Fibroblast of lung (primary cell): ENCODE measurements at regions not wholly inside any gene's neighbourhood (a gene's known extent, or its start where the extent isn't known, plus 50 kb on each side); places are given as distances from the start of the nearest gene placed in this dataset.

Source experiments
- CTCF ChIP-seq, 2 donors: IDR thresholded peaks in 1 of 2; conservative IDR thresholded peaks in 1 of 2; 1 replicate in 1 of 2; 2 replicates in 1 of 2; pipeline ENCODE4 v1.5.1; 2011 to 2012; ENCODE audit warnings: low read length in 2 of 2, control low read depth in 1 of 2, inconsistent platforms in 1 of 2, low read depth in 1 of 2, mild to moderate bottlenecking in 1 of 2
- EZH2 ChIP-seq: IDR thresholded peaks from 2 replicates; pipeline ENCODE4 v1.5.1; 2012; ENCODE audit warnings: low read length, control low read depth, mild to moderate bottlenecking; ENCODE audit errors: missing control alignments

GRCh38 chr6:48837744-48838143, 625.3 kb downstream of the MMUT start:
- no peak for TF ChIP-seq CTCF (conservative IDR thresholded peaks at IDR 0.05 in 1 of 2, IDR thresholded peaks at IDR 0.05 in 1 of 2; ENCODE audit: low read depth in 1 of 2, low read length in 2 of 2)
- no peak for TF ChIP-seq EZH2
